GM19452 (cell line): ENCODE measurements at regions not wholly inside any gene's neighbourhood (a gene's known extent, or its start where the extent isn't known, plus 50 kb on each side); places are given as distances from the start of the nearest gene placed in this dataset.
"Not testable (repeated sequence)": the region's sequence is repeated elsewhere in the genome, so short reads cannot be mapped to it uniquely, and the experiment has no call there.

Experiments
- ATAC-seq: cut with Tn5 transposase; IDR thresholded peaks from one replicate; pipeline ENCODE4 v1.9.1; 2021; ENCODE audit not compliant: unreplicated experiment

DNA sequence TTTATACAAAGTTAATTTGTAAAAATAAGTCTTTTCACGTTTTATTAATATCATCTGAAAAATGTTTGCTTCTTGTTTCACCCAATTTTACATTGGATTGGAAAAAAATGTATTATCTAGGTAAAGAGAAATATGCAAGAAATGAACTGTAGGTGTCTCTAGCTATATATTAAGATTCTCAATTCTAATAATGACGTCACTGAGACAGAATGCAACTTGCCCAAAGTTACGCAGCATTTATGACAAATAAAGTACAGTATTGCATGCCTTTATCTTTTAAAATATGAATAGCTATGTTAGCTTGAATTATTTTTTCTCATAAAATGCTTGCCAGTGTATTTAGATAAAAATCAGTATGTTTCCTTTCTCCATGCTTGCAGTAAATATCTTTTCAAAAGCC, 728.8 kb downstream of the RERGL start:
- no peak for ATAC-seq

DNA sequence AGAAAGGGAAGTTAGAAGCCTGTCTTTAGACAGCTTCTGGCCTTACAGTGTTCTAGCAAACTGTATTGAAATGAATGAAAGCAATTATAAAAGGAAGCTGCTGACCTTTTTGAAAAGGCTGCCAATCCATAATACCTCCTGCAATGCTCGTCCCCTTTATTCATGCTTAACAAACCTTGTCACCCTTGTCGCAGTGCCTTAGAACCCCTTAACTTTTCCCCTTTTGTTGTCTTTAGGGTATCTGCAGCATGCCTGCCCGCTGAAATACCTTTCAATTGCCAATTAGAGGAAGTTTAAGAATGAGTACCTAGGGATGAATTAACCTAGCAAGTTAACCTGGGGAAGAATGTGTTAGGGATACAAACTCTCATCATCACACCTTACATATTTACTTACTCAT, 731.2 kb downstream of the RERGL start:
- no peak for ATAC-seq

DNA sequence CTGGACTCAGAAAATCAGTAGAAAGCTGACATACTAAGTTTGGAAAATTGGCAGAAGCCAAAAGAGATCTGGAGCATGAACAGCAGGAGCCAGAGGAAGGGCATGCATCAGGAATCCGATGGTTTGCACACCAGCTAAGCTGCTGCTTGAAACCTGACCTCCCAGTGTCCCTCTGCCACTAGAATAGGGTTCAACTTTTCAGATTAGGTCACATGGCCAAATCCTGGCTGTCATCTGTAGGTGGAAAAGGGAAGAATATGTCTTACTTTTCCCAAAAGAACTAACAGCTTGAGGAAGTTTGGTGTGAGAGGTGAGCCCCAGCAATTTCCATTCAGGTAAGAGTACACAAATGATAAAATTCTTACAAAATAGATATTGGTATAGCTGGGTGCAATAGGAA, 732.6 kb downstream of the RERGL start:
- no peak for ATAC-seq

DNA sequence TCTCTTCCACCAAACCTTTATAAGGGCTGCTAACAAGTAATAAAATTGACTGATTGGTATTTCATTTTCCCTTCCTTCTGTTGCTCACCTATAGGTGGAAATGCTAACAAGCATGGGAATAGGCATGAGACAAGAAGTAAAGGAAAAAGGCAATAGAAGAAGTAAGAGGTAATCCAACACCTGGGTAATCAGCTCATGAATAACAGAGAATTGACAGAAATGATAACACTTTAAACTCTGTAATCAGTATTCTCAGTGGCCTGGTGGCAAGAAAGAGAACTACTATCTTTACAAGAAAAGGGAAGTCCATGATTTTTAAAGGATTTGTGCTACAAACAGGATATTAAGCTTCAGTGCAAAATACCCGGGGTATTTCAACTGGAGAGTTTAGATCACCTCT, 737.8 kb downstream of the RERGL start:
- ATAC-seq = no peak

DNA sequence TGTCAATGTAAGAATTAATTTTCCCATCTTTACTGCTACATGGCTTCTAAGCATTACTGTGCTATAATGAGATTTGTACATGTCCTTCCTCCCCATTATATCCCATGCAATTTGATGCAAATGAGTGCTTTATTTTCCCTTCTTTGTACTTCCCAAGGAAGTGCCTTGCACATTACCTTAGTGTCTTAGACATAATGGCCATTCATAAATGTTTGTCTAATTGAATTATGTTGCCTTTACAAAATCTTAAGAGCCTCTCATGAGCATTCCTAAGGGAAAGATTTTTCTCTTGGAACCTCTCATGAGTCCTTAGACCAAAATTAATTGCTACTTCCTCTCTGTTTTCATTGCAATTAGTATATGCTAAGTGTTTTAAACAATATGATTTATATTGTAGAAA, 741.7 kb downstream of the RERGL start:
- ATAC-seq = no peak

DNA sequence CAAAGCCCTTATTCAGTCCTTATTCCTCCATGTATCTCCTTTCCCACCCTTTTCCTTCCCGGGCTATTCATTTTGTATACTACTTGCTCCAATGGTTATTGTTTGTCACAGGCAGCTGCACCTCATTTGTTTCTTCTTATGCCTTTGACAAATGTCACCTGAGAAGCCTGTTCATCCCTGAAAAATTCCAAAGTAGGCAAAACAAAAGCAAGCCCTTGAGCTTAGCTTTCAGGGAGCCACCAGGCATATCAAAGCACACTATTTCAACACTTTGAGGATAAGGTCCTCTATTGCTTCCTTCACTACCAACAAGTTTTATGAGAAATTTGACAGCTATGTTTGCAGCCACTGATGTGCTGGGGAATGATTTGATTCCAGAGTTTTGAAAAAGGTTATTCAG, 738.7 kb upstream of the LMO3 start:
- ATAC-seq = no peak

DNA sequence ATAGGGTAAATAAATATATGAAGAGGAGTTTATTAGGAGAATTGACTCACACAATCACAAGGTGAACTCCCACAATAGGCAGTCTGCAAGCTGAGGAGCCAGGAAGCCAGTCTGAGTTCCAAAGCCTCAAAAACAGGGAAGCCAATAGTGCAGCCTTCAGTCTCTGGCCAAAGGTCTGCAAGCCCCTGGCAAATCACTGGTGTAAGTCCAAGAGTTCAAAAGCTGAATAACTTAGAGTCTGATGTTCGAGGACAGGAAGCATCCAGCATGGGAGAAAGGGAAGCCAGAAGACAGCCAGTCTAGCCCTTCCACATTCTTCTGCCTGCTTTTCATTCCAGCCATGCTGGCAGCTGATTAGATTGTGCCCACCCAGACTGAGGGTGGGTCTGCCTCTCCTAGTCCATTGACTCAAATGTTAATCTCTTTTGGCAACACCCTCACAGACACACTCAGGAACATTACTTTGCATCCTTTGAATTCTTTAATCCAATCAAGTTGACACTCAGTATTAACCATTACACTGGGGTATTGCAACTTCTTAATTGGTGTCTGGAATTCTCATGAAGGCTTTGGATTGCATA, 736.5 kb upstream of the LMO3 start:
- ATAC-seq = no peak

- no peak for ATAC-seq
Observed at GRCh38 chr12:17335487-17335886, 729.5 kb upstream of the LMO3 start.

DNA sequence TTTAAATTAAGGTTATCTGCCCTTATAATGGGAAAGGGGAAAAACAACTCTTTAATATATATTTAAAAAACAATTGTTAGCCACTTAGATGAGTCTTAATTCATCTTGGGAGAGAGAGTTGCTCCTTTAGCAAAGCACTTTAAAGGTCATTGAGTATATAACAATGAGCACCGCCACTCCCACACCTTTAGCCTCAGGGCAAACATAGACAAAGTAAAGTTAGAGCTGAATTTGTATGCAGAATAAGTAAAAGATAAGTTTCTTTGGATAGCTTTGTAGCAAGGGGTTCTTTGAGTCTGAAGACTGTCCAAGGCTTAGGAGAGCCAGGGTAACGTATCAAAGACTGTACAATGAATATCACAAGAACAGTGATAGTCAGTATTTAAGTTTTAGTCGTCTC, 728.8 kb upstream of the LMO3 start:
- ATAC-seq = no peak

- no peak for ATAC-seq
Observed at GRCh38 chr12:17333287-17333686, 727.3 kb upstream of the LMO3 start.

GRCh38 chr12:17326649-17327048, 720.7 kb upstream of the LMO3 start:
- no peak for ATAC-seq

DNA sequence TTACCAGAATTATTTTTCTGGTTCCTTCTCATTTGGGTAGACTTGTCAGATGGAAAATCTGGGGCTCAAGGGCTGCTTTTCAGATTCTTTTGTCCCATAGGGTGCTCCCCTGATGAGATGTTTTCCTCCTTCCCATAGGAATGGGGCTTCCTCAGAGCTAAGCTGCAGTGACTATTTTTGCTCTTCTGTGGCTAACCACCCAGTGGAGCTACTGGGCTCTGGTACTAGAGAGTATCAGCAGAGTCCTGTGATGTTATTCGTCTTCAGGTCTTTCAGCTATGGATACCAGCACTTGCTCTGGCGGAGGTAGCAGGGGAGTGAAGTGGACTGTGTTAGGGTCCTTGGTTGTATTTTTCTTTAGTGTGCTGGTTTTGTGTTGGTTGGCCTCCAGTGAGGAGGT, 716.1 kb upstream of the LMO3 start:
- ATAC-seq = no peak

DNA sequence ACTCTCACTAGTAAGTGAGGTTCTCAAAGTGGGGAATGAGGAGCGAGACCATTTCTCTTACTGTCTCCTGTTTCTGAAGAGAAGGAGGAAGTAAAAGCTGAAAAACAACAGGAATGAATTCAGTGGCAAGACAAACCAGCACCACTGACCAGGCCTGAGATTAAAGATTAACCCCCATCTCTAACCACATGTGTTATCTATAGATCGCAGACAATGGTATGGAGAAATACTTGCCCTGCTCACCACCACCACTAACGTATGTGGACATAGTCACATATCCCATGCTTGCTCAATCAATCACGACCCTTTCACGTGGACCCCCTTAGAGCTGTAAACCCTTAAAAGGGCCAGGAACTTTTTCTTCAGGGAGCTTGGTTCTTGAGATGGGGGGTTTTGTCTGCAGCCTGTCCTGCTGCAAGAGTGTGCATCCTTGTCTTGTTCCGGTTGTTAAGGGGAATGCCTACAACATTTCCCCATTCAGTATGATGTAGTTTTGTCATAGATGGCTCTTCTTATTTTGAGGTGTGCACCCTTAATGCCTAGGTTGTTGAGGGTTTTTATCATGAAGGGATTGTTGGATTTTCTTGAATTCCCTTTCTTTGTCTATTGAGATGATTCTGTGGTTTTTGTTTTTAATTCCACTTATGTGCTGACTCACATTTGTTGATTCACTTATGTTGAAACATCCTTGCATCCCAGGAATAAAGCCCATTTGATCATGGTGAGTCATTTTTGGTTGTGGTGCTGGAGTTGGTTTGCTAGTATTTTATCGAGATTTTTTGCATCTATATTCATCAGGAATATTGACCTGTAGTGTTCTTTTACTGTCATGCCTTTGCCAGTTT, 698.8 kb upstream of the LMO3 start:
- no peak for ATAC-seq

DNA sequence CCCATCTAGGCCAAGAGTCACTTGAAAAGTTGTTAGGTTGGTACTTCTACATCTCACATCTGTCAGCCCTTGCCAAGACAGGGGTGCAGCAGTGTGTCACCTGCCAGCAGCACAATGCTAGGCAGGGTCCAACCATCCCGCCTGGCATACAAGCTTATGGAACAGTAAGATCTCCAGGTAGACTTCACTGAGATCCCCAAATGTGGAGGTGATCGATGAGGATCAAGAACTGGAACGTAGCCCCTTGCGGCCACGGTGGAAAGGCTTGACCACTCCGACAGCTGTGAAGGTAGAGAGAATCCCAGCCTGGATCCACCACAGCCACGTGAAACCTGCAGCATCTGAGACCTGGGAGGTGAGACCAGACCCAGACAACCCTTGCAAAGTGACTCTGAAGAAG, 696.0 kb upstream of the LMO3 start:
- ATAC-seq = no peak

DNA sequence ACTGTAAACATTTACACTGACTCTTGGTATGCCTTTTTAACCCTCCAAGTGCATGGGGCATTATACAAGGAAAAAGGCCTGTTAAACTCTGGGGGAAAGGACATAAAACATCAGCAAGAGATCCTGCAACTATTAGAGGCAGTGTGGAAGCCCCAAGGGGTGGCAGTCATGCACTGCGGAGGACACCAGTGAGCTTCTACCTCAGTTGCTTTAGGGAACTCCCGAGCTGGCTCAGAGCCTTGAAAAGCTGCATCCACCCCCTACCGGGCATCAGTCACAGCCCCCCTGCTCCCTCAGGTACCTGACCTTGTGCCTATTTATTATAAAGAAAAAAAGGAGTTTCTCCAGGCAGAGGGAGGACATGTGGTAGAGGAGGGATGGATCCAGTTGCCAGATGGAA, 695.6 kb upstream of the LMO3 start:
- no peak for ATAC-seq

DNA sequence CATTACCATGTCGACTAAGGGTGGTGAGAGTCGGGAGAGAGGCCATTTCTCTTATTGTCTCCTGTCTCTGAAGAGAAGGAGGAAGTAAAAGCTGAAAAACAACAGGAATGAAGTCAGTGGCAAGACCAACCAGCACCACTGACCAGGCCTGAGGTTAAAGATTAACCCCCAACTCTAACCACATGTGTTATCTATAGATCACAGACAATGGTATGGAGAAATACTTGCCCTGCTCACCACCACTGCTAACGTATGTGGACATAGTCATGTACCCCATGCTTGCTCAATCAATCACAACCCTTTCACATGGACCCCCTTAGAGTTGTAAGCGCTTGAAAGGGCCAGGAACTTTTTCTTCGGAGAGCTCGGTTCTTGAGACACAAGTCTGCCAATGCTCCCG, 690.9 kb upstream of the LMO3 start:
- ATAC-seq = no peak

DNA sequence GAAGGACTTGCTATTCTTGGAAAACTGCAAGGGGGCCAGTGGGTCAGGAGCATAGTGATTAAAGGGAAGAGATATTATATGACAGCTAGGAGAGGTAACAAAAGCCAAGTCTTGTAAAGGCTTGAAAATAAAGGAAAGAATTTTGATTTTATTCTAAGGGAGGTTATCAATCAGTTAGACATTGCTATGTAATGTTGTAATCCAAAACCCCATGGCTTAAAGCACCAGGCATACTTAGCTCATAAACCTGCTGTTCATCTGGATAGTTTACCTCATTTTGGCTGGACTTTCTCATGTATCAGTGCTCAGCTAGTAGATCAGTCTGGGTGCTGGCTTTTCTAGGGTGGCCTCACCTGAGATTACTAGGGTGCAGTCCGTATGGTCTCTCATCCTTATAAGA, 680.9 kb upstream of the LMO3 start:
- no peak for ATAC-seq

- no peak for ATAC-seq
Observed at GRCh38 chr12:17284873-17285272, 678.9 kb upstream of the LMO3 start.

GRCh38 chr12:17283563-17283962, 677.6 kb upstream of the LMO3 start:
- ATAC-seq = no peak

DNA sequence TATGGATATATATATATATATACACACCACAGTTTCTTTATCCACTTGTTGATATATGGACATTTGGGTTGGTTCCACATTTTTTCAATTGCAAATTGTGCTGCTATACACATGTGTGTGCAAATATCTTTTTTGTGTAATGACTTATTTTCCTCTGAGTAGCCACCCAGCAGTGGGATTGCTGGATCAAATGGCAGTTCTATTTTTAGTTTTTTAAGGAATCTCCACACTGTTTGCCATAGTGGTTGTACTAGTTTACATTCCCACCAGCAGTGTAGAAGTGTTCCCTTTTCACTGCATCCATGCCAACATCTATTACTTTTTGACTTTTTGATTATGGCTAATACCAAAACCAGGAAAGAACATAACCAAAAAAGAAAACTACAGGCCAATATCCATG, 676.2 kb upstream of the LMO3 start:
- ATAC-seq = not testable (repeated sequence)

- no peak for ATAC-seq
Observed at GRCh38 chr12:17278946-17279345, 673.0 kb upstream of the LMO3 start.

GRCh38 chr12:17276196-17276595, 670.2 kb upstream of the LMO3 start:
- no peak for ATAC-seq

- ATAC-seq = no peak
Observed at GRCh38 chr12:17266856-17267255, 660.9 kb upstream of the LMO3 start.
